ENCODE measurements at regions not wholly inside any gene's neighbourhood (a gene's known extent, or its start where the extent isn't known, plus 50 kb on each side); places are given as distances from the start of the nearest gene placed in this dataset.
"Not testable (repeated sequence)": the region's sequence is repeated elsewhere in the genome, so short reads cannot be mapped to it uniquely, and the experiment has no call there.

DNA sequence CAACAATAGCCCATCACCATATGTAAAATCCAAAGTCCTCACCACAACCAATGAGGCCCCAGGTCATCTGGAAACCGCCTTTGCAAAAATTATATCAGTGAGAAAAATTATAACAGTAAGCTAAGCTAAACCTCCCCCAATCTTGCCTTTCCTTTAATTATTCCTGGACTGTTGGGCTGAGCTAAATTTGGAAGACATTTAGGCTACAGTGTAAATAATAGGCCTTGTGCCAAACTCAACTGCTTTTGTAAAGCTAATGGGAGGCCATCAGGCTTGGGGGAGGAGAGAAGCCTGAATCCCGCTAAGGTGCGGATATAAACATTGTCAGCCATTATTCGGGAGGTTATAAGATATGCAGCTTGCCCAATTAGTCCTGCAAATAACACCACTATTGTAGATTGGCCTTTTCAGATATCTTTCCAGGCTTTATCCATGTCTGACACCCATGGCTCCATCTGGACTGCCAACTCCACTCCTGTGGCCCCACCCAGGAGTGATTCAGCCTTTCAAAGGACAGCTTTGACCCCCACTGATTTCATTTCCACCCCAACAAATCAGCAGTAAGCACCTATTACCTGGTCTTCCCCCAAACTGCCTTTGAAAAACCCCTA, 53.0 kb upstream of the CA12 start:
- DNase-seq (ENCODE audit: low read depth), result no peak

DNA sequence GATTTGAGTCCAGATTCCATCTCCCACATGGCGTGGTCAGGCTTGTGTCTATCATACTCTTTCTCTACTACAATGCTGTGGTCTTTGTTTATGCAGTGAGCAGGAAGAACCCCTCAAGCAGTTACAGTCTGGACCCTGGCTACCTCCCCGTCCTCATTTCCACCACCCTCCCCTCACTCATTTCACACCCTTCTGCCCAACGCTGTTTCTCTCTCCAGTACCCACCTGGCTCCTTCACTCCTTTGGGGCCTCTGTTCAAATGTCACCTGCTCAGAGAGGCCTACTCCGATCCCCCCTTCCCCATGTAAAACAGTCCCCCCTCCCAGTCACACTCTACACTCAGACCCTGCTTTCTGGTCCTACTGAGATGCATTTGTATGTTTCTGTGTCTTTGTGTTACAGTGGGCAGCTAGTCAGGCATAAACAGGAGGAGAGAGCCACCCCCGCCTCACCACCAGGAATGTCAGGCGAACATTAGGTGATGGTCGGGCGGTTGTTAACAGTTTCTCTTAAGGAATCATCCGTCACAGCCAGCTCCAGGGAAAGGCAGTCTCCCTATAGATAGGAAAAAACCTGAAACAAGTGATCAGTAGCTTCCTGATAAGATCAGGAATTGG, 53.7 kb upstream of the CA12 start:
- no peak for DNase-seq (ENCODE audit: low read depth)

DNA sequence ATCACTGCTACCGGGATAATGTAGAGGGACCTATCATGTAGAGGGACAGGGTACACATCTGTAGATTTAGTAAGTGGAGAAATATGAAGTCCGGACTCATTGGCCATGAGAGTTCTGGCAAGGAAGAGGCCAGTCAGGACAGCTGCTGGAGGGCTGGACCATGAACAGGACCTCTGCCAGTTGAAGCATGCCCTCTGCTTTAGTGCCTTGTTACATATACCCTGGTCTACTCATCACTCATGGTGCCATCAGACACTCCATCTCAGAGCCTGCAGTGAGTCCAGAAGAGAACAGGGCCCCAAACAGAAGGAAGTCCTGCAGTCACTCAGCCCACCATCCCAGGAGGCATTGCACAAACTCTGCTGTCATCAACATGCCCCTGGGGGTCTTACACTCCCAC, 54.7 kb upstream of the CA12 start:
- no peak for DNase-seq (ENCODE audit: low read depth)

GRCh38 chr15:63436872-63437375, 55.3 kb upstream of the CA12 start:
- peak; percentile 81 for DNase-seq (ENCODE audit: low read depth)

DNA sequence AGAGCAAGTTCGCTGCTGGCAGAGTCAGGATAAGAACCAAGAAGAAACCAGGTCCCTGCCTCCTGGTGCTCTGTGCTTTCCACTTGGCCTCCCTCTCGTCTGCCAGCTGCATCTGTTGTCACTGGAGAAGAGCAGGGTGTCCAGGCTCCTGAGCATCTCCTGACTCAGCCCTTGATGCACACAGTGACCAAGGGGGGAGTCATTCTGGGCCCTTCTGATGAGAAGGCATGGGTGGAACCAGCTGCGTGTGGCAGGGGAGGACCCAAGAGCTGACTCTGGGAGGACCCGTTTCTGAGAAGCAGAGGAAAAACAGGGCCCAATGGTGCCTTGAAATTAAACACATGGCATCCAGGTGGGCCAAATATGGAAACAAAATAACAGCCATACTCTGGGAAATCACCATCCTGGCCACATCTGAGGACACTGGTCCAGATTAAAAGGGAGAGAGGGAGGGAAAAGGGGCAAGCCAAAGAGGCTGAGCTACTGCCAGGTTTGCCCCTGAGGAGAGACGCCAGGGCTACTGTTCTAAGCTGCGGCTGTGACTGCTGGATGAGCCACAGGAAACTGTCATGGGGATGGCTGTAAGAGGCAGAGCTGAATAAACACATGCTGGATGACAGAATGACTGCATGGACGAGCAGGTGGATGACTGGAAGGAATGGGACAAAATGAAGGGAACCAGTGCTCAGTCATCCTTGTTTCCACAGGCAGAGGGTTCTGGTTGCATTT, 58.1 kb upstream of the CA12 start:
- DNase-seq (ENCODE audit: low read depth), result peak; percentile 44

- DNase-seq (ENCODE audit: low read depth), result no peak
Measured at GRCh38 chr15:63440265-63440648, 58.6 kb upstream of the CA12 start.

GRCh38 chr15:63440756-63441155, 59.1 kb upstream of the CA12 start:
- no peak for DNase-seq (ENCODE audit: low read depth)

DNA sequence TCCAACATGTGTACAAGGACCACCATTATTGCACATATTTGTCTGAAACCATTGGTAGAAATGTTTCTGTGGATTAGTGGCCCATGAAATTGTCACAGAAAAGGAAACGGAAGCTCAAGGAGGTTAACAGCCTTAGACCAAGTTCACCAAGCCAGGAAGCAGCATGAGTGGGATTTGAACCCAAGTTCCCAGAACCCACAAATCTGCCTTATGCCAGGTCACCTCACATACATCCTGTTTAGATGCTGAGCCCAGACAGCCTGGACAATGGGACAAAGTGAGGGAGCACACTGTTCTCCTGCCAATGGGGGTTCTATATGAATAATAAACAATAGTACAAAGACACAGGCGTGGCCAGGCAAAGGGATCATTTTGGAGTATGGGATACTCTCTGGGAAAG, 59.6 kb upstream of the CA12 start:
- DNase-seq (ENCODE audit: low read depth), result no peak

GRCh38 chr15:63442080-63442479, 60.4 kb upstream of the CA12 start:
- DNase-seq (ENCODE audit: low read depth), result no peak

DNA sequence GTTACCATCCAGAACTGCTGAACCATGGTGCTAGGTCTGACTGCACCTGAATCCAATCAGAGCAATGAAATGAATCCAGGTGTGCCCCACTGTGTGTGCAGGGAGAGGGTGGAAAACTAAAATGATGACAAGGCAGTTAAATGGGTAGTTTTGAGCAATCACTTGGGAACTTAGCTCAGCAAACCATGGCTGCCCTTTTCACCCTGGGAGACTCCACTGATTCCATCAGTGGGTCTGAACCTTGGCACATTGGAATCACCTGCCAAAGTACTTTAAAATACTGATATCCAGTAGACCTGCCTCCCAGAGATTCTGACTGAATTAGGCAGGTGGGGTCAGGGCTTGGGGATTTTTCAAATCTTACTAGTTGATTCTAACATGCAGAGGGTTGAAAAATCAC, 59.8 kb upstream of the USP3 start:
- no peak for DNase-seq (ENCODE audit: low read depth)

GRCh38 chr15:63446255-63446654, 58.1 kb upstream of the USP3 start:
- DNase-seq (ENCODE audit: low read depth), result no peak

GRCh38 chr15:63447017-63447676, 57.2 kb upstream of the USP3 start:
- no peak for DNase-seq (ENCODE audit: low read depth)

DNA sequence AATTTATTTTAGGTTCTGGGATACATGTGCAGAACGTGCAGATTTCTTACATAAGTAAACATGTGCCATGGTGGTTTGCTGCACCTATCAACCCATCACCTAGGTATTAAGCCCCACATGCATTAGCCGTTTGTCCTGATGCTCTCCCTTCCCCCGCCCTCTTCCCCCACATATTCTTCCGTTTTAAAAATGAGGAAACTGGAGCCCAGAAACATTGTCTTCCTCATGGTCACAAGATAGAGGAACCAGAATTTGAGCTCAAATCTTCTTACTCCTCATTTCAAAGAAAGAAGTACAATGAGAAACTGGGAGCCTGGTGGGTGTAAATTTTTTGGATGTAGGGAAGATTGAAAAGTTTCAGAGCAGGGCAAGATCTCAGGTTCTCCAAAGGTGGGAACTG, 56.1 kb upstream of the USP3 start:
- no peak for DNase-seq (ENCODE audit: low read depth)

DNA sequence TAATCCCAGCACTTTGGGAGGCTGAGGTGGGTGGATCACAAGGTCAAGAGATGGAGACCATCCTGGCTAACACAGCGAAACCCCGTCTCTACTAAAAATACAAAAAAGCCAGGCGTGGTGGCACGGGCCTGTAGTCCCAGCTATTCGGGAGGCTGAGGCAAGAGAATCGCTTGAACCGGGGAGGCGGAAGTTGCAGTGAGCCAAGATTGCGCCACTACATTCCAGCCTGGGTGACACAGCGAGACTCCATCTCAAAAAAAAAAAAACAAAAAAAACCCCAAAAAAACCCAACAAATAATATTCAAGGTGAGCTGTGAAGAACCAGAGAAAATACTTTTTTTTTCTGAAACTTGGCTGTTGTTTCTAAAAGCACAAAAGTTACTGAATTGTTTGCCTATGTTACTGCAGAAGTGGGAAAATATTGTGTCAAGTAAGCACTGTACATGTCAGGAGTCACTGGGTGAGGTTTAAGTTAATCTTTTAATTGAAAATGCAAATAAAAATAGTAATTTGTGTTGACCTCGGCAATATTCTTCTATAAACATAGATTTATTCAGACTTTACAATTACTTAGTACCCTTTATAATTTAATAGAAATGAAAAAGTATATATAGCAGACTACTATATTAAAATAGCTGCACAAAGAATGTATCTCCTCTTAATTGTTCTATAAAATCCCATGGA, 55.4 kb upstream of the USP3 start:
- not testable (repeated sequence) for DNase-seq (ENCODE audit: low read depth)

DNA sequence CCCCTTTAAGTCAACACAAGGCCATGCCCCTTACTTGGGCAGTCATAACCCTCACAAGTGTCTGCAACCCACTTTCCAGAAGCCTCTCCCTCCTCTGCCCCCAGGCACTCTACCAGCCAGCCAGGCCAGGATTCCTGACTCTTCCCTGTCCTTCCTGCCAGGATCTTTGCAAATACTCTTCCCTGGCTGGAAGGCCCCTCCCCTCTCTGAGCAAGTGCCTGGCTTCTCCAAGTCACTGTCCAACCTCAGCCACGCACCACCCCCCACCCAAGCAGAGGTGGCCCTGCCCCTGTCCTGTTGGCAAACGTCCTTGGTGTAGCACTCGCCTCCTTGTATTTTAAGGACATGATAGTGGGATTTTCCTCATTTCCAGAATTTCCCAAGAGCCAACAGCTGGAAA, 54.7 kb upstream of the USP3 start:
- peak; percentile 40 for DNase-seq (ENCODE audit: low read depth)

DNA sequence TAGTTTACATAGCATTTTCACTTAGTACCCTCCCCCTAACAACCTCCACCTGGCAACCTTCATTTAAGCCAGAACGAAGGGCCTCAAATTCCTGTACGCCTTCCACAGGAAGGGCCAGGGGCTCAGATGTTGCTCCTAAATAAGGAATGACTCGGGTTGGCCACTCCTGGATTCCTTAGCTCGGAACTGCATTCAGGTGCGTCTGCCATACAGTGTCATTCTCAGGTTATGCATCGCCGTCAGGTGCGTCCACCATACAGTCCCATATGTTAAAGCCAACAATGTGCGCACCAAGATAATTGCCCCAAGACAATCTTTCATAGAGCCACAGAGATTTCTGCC, 53.5 kb upstream of the USP3 start:
- DNase-seq (ENCODE audit: low read depth), result no peak

- no peak for DNase-seq (ENCODE audit: low read depth)
Measured at GRCh38 chr15:63451671-63452315, 52.6 kb upstream of the USP3 start.

DNA sequence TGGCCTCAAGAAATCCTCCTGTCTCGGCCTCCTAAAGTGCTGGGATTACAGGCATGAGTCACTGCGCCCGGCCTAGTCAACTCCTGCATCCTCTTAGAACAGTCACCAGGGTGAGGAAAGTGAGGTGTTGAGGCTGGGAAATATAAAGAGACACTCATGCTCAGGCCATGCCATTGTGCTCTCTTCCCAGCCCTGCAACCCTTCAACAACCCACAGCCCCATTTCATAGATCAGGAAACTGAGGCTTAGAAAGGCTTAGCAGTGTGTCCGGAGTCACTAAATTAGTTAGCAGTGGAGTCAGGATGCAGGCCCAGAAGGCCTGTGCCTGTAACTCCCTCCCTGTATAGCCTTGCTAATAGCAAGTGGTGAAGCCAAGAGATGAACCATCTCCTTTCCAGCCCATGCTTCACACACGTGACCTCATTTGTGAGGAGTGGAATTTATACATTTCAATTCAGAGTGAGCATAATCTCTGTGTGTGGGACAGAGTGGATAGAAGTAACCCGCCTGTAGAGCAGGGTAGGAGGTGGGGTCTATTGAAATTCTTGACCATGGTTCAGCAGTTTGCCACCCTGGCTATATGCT, 51.7 kb upstream of the USP3 start:
- no peak for DNase-seq (ENCODE audit: low read depth)

GRCh38 chr15:63453186-63453905, 51.0 kb upstream of the USP3 start:
- DNase-seq (ENCODE audit: low read depth), result no peak

DNA sequence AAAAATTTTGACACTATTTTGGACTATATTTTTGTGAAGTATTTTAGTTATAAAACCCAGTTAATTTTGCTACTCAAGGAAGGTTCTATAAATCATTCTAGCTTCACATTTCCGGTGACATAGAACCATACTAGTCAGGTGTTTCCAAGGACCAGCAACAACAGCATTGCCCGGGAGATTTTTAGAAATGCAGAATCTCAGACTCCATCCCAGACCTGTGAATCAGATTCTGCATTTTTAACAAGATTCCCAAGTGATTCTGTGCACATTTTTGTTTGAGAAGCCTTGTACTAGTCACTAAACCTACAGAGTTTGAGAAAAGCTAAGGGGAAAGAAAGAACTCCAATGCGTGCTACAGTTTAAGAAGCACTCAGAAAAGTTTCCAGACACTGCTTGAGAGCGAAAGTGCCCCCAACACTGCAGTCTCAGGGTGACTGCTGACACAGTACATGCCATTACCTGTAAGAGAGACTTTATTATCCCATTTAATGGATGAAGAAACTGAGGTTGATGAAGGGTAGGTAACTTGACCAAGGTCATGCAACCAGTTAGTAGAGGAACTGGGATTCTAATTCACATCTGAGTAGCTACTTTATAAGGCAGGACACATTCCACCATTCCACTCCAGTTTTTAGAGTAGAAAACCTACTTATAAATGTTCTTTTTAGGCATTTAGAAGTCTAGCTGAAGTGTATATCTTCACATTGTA, 49.7 kb upstream of the USP3 start:
- DNase-seq (ENCODE audit: low read depth), result no peak
